GM23338 (cell line): ENCODE measurements at regions not wholly inside any gene's neighbourhood (a gene's known extent, or its start where the extent isn't known, plus 50 kb on each side); places are given as distances from the start of the nearest gene placed in this dataset.

ENCODE experiments used
- CREB1 ChIP-seq: fragments of 250-450 bp; sonication (Bioruptor Pico); IDR thresholded peaks from 2 replicates; pipeline ENCODE4 v1.5.0; 2020; ENCODE audit warnings: low read depth, mild to moderate bottlenecking, moderate library complexity
- EZH2 ChIP-seq: fragments of 200-600 bp; sonication (generic); IDR thresholded peaks from one replicate; pipeline ENCODE4 v1.8.0; 2017; ENCODE audit warnings: antibody characterized with exemption, mild to moderate bottlenecking, low read depth; ENCODE audit not compliant: unreplicated experiment
- EZH2phosphoT487 ChIP-seq: fragments of 200-600 bp; sonication (generic); IDR thresholded peaks from one replicate; pipeline ENCODE4 v1.8.1; 2018; ENCODE audit warnings: antibody characterized with exemption; ENCODE audit not compliant: unreplicated experiment
- JUNB ChIP-seq: IDR thresholded peaks from one replicate; pipeline ENCODE4 v1.6.1; 2016; ENCODE audit warnings: antibody characterized with exemption; ENCODE audit not compliant: unreplicated experiment
- POLR2AphosphoS5 ChIP-seq: IDR thresholded peaks from 2 replicates; pipeline ENCODE4 v1.6.1; 2016; ENCODE audit warnings: antibody characterized with exemption, low read depth
- STAT1 ChIP-seq: IDR thresholded peaks from one replicate; pipeline ENCODE4 v1.6.1; 2016; ENCODE audit warnings: antibody characterized with exemption; ENCODE audit not compliant: unreplicated experiment
- ZNF331 ChIP-seq: fragments of 250-450 bp; sonication (Bioruptor Pico); IDR thresholded peaks from 2 replicates; pipeline ENCODE4 v1.5.0; 2020; ENCODE audit warnings: low read depth, mild to moderate bottlenecking, moderate library complexity
- TF ChIP-seq, protein P1 (sequence below), 2 experiments: fragments of 200-600 bp in 1 of 2; sonication (generic) in 1 of 2; conservative IDR thresholded peaks; 2 replicates each; pipeline versions ENCODE4 v1.5.1 to v1.6.1; 2016 to 2017; ENCODE audit warnings: antibody characterized with exemption in 2 of 2, low read depth in 2 of 2, mild to moderate bottlenecking in 2 of 2, moderate library complexity in 1 of 2
- TF ChIP-seq, protein P2 (sequence below): IDR thresholded peaks from one replicate; pipeline ENCODE4 v1.6.1; 2018; ENCODE audit warnings: antibody characterized with exemption; ENCODE audit not compliant: unreplicated experiment
- TF ChIP-seq, protein P3 (sequence below): IDR thresholded peaks from 2 replicates; pipeline ENCODE4 v1.6.1; 2016; ENCODE audit warnings: antibody characterized with exemption
- TF ChIP-seq, protein P4 (sequence below): fragments of 250-450 bp; sonication (Bioruptor Pico); IDR thresholded peaks from 2 replicates; pipeline ENCODE4 v1.5.0; 2020; ENCODE audit warnings: mild to moderate bottlenecking, moderate library complexity

DNA sequence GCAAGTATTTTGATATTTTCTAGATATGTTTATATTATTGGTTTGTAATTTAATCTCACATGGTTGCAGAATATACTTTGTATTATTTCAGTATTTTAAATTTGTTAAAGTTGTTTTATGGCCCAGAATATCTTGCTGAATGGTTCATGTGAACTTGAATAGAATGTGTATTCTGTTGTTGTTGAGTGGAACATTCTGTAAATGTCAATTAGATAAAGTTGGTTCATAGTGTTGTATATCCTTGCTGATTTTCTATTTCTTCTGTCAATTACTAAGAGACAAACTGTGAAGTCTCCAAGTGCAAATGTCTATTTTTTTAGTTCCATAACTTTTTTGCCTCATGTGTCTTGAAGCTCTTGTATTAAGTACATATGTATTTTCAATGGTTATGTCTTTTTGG, 411.7 kb downstream of the NPIPA7 start:
- TF ChIP-seq, protein P1, sequence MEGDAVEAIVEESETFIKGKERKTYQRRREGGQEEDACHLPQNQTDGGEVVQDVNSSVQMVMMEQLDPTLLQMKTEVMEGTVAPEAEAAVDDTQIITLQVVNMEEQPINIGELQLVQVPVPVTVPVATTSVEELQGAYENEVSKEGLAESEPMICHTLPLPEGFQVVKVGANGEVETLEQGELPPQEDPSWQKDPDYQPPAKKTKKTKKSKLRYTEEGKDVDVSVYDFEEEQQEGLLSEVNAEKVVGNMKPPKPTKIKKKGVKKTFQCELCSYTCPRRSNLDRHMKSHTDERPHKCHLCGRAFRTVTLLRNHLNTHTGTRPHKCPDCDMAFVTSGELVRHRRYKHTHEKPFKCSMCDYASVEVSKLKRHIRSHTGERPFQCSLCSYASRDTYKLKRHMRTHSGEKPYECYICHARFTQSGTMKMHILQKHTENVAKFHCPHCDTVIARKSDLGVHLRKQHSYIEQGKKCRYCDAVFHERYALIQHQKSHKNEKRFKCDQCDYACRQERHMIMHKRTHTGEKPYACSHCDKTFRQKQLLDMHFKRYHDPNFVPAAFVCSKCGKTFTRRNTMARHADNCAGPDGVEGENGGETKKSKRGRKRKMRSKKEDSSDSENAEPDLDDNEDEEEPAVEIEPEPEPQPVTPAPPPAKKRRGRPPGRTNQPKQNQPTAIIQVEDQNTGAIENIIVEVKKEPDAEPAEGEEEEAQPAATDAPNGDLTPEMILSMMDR (conservative IDR thresholded peaks at IDR 0.05; ENCODE audit: low read depth in 2 of 2): no peak
- TF ChIP-seq EZH2 (no peak), POLR2AphosphoS5 (no peak), CREB1 (no peak), JUNB (no peak), EZH2phosphoT487 (no peak), ZNF331 (CRISPR knock-in tag) (no peak), STAT1 (no peak)
- TF ChIP-seq, protein P2, sequence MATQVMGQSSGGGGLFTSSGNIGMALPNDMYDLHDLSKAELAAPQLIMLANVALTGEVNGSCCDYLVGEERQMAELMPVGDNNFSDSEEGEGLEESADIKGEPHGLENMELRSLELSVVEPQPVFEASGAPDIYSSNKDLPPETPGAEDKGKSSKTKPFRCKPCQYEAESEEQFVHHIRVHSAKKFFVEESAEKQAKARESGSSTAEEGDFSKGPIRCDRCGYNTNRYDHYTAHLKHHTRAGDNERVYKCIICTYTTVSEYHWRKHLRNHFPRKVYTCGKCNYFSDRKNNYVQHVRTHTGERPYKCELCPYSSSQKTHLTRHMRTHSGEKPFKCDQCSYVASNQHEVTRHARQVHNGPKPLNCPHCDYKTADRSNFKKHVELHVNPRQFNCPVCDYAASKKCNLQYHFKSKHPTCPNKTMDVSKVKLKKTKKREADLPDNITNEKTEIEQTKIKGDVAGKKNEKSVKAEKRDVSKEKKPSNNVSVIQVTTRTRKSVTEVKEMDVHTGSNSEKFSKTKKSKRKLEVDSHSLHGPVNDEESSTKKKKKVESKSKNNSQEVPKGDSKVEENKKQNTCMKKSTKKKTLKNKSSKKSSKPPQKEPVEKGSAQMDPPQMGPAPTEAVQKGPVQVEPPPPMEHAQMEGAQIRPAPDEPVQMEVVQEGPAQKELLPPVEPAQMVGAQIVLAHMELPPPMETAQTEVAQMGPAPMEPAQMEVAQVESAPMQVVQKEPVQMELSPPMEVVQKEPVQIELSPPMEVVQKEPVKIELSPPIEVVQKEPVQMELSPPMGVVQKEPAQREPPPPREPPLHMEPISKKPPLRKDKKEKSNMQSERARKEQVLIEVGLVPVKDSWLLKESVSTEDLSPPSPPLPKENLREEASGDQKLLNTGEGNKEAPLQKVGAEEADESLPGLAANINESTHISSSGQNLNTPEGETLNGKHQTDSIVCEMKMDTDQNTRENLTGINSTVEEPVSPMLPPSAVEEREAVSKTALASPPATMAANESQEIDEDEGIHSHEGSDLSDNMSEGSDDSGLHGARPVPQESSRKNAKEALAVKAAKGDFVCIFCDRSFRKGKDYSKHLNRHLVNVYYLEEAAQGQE: no peak
- TF ChIP-seq, protein P3, sequence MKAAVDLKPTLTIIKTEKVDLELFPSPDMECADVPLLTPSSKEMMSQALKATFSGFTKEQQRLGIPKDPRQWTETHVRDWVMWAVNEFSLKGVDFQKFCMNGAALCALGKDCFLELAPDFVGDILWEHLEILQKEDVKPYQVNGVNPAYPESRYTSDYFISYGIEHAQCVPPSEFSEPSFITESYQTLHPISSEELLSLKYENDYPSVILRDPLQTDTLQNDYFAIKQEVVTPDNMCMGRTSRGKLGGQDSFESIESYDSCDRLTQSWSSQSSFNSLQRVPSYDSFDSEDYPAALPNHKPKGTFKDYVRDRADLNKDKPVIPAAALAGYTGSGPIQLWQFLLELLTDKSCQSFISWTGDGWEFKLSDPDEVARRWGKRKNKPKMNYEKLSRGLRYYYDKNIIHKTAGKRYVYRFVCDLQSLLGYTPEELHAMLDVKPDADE: no peak
- TF ChIP-seq, protein P4, sequence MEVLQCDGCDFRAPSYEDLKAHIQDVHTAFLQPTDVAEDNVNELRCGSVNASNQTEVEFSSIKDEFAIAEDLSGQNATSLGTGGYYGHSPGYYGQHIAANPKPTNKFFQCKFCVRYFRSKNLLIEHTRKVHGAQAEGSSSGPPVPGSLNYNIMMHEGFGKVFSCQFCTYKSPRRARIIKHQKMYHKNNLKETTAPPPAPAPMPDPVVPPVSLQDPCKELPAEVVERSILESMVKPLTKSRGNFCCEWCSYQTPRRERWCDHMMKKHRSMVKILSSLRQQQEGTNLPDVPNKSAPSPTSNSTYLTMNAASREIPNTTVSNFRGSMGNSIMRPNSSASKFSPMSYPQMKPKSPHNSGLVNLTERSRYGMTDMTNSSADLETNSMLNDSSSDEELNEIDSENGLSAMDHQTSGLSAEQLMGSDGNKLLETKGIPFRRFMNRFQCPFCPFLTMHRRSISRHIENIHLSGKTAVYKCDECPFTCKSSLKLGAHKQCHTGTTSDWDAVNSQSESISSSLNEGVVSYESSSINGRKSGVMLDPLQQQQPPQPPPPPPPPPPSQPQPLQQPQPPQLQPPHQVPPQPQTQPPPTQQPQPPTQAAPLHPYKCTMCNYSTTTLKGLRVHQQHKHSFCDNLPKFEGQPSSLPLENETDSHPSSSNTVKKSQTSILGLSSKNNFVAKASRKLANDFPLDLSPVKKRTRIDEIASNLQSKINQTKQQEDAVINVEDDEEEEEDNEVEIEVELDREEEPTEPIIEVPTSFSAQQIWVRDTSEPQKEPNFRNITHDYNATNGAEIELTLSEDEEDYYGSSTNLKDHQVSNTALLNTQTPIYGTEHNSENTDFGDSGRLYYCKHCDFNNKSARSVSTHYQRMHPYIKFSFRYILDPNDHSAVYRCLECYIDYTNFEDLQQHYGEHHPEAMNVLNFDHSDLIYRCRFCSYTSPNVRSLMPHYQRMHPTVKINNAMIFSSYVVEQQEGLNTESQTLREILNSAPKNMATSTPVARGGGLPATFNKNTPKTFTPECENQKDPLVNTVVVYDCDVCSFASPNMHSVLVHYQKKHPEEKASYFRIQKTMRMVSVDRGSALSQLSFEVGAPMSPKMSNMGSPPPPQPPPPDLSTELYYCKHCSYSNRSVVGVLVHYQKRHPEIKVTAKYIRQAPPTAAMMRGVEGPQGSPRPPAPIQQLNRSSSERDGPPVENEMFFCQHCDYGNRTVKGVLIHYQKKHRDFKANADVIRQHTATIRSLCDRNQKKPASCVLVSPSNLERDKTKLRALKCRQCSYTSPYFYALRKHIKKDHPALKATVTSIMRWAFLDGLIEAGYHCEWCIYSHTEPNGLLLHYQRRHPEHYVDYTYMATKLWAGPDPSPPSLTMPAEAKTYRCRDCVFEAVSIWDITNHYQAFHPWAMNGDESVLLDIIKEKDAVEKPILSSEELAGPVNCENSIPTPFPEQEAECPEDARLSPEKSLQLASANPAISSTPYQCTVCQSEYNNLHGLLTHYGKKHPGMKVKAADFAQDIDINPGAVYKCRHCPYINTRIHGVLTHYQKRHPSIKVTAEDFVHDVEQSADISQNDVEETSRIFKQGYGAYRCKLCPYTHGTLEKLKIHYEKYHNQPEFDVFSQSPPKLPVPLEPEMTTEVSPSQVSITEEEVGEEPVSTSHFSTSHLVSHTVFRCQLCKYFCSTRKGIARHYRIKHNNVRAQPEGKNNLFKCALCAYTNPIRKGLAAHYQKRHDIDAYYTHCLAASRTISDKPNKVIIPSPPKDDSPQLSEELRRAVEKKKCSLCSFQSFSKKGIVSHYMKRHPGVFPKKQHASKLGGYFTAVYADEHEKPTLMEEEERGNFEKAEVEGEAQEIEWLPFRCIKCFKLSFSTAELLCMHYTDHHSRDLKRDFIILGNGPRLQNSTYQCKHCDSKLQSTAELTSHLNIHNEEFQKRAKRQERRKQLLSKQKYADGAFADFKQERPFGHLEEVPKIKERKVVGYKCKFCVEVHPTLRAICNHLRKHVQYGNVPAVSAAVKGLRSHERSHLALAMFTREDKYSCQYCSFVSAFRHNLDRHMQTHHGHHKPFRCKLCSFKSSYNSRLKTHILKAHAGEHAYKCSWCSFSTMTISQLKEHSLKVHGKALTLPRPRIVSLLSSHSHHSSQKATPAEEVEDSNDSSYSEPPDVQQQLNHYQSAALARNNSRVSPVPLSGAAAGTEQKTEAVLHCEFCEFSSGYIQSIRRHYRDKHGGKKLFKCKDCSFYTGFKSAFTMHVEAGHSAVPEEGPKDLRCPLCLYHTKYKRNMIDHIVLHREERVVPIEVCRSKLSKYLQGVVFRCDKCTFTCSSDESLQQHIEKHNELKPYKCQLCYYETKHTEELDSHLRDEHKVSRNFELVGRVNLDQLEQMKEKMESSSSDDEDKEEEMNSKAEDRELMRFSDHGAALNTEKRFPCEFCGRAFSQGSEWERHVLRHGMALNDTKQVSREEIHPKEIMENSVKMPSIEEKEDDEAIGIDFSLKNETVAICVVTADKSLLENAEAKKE (CRISPR knock-in tag): no peak
